ENCODE measurements at regions not wholly inside any gene's neighbourhood (a gene's known extent, or its start where the extent isn't known, plus 50 kb on each side); places are given as distances from the start of the nearest gene placed in this dataset.

DNA sequence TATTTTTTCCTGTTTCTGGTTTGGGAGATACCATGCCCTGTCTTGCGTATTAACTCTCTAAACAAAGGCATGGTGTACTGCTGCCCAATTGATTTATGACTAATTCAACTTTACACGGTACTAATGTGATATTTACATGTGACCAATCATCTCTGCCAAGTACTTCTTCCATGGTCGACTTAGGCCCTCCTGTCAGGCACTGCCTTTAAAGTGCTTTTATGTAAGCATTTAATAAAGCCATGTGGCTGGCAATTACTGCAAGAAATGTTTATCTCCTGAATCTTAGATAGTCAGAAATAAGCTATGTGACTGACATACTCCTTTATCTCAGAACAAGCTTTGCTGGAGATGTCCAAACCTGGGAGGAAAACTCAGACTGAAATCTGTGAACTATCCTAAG, 323.4 kb downstream of the BTBD3 start:
- TF ChIP-seq, protein P1, sequence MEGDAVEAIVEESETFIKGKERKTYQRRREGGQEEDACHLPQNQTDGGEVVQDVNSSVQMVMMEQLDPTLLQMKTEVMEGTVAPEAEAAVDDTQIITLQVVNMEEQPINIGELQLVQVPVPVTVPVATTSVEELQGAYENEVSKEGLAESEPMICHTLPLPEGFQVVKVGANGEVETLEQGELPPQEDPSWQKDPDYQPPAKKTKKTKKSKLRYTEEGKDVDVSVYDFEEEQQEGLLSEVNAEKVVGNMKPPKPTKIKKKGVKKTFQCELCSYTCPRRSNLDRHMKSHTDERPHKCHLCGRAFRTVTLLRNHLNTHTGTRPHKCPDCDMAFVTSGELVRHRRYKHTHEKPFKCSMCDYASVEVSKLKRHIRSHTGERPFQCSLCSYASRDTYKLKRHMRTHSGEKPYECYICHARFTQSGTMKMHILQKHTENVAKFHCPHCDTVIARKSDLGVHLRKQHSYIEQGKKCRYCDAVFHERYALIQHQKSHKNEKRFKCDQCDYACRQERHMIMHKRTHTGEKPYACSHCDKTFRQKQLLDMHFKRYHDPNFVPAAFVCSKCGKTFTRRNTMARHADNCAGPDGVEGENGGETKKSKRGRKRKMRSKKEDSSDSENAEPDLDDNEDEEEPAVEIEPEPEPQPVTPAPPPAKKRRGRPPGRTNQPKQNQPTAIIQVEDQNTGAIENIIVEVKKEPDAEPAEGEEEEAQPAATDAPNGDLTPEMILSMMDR (IDR thresholded peaks at IDR 0.05): no peak
- no peak for TF ChIP-seq POLR2A (IDR thresholded peaks at IDR 0.05)

Data from body of pancreas (tissue), 4 donors.